ENCODE measurements at regions not wholly inside any gene's neighbourhood (a gene's known extent, or its start where the extent isn't known, plus 50 kb on each side); places are given as distances from the start of the nearest gene placed in this dataset.

GRCh38 chr9:12290166-12290869 lies 402.9 kb upstream of the TYRP1 start:
- 71 to 73% methylated on average over 3 of the region's 3 CpGs for WGBS, 2 donors
- intact Hi-C loops (cut with DNase I), result no loop called here

GRCh38 chr9:12305211-12305610 lies 388.0 kb upstream of the TYRP1 start:
- Histone ChIP-seq H3K27me3 (no peaks in the 10 kb centered on the region), H3K27ac (no peak overlapping the region), H3K4me3 (no peak overlapping the region), H3K36me3 (no peaks in the 10 kb centered on the region), H3K9me3 (no peaks in the 10 kb centered on the region), H3K4me1 (no peaks in the 10 kb centered on the region)
- ATAC-seq, result no peak
- 76 to 90% methylated on average over 1 of the region's 1 CpG for WGBS, 2 donors
- TF ChIP-seq CTCF (IDR thresholded peaks at IDR 0.05), result no peak
- no peak for FAIRE-seq
- intact Hi-C loops (cut with DNase I), result no loop called here
- no peak for DNase-seq

More at GRCh38 chr9:12290166-12290869, 402.9 kb upstream of the TYRP1 start:
- Histone ChIP-seq H3K27me3 (no peaks in the 10 kb centered on the region), H3K27ac (no peak overlapping the region), H3K9me3 (no peaks in the 10 kb centered on the region), H3K4me3 (no peak overlapping the region), H3K4me1 (no peaks in the 10 kb centered on the region), H3K36me3 (no peaks in the 10 kb centered on the region)
- ATAC-seq (no peak), FAIRE-seq (no peak), DNase-seq (peak in 1 of 6 donors; percentile 40)
- TF ChIP-seq CTCF (IDR thresholded peaks at IDR 0.05), result no peak

- H3K27ac ChIP-seq, result no peak overlapping the region
- no peak overlapping the region for H3K4me3 ChIP-seq
- H3K27me3 ChIP-seq, result peaks cover 0 to 3% (median 0%) of the 10 kb centered on the region in 4 donors
- intact Hi-C loops (cut with DNase I), result no loop called here
- WGBS, 2 donors, result 59 to 61% methylated on average over 4 of the region's 4 CpGs
- no peak for TF ChIP-seq CTCF (IDR thresholded peaks at IDR 0.05)
- H3K9me3 ChIP-seq, result no peaks in the 10 kb centered on the region
- FAIRE-seq, result no peak
- DNase-seq, result no peak
- ATAC-seq, result no peak
- no peaks in the 10 kb centered on the region for H3K36me3 ChIP-seq
- no peaks in the 10 kb centered on the region for H3K4me1 ChIP-seq
Measured at GRCh38 chr9:12314589-12314988, 378.6 kb upstream of the TYRP1 start.

- FAIRE-seq, result no peak
- 52 to 58% methylated on average over 4 of the region's 4 CpGs for WGBS, 2 donors
- no peaks in the 10 kb centered on the region for H3K36me3 ChIP-seq
- intact Hi-C loops (cut with DNase I), result no loop called here
- H3K4me3 ChIP-seq, result no peak overlapping the region
- no peaks in the 10 kb centered on the region for H3K9me3 ChIP-seq
- H3K27ac ChIP-seq, result no peak overlapping the region
- H3K27me3 ChIP-seq, result peaks cover 0 to 3% (median 0%) of the 10 kb centered on the region in 4 donors
- H3K4me1 ChIP-seq, result no peaks in the 10 kb centered on the region
- no peak for DNase-seq
- TF ChIP-seq CTCF (IDR thresholded peaks at IDR 0.05), result no peak
- ATAC-seq, result no peak
Measured at GRCh38 chr9:12318732-12319685, 374.2 kb upstream of the TYRP1 start.

Data from pancreas (tissue), 10 donors.